H1 (cell line): ENCODE measurements at regions not wholly inside any gene's neighbourhood (a gene's known extent, or its start where the extent isn't known, plus 50 kb on each side); places are given as distances from the start of the nearest gene placed in this dataset.

Experiments used
- CEBPB ChIP-seq: IDR thresholded peaks from 2 replicates; pipeline ENCODE4 v1.6.1; 2012; ENCODE audit warnings: low read depth, low read length
- CHD2 ChIP-seq: IDR thresholded peaks from 2 replicates; pipeline ENCODE4 v1.6.1; 2012; ENCODE audit warnings: low read length, improper control_type of control experiment
- CREB1 ChIP-seq: IDR thresholded peaks from 2 replicates; pipeline ENCODE4 v1.6.1; 2012; ENCODE audit warnings: inconsistent platforms
- CTBP2 ChIP-seq: IDR thresholded peaks from 2 replicates; pipeline ENCODE4 v1.7.0; 2011; ENCODE audit warnings: borderline replicate concordance, mild to moderate bottlenecking, moderate library complexity, mixed read lengths, low read length; ENCODE audit not compliant: insufficient read depth, insufficient read length
- EP300 ChIP-seq, 2 experiments: IDR thresholded peaks; 1 replicate in 1 of 2; 2 replicates in 1 of 2; pipeline ENCODE4 v1.6.1; 2011 to 2012; ENCODE audit warnings: low read depth in 2 of 2, low read length in 2 of 2, mild to moderate bottlenecking in 2 of 2, borderline replicate concordance in 1 of 2, inconsistent platforms in 1 of 2, moderate library complexity in 1 of 2
- FOSL1 ChIP-seq: IDR thresholded peaks from 2 replicates; pipeline ENCODE4 v1.6.1; 2011; ENCODE audit warnings: mild to moderate bottlenecking, low read depth, low read length, moderate library complexity; ENCODE audit not compliant: insufficient read depth
- JUND ChIP-seq: IDR thresholded peaks from 2 replicates; pipeline ENCODE4 v1.6.1; 2011; ENCODE audit warnings: mild to moderate bottlenecking, improper control_type of control experiment, low read length
- NRF1 ChIP-seq: IDR thresholded peaks from 2 replicates; pipeline ENCODE4 v1.6.1; 2011; ENCODE audit warnings: mild to moderate bottlenecking, low read depth, low read length, improper control_type of control experiment
- PHF8 ChIP-seq: fragments of 200-600 bp; sonication (generic); conservative IDR thresholded peaks from 2 replicates; pipeline ENCODE4 v1.7.1; 2012; ENCODE audit warnings: low read depth, mild to moderate bottlenecking, inconsistent platforms, low read length, moderate library complexity
- POLR2AphosphoS5 ChIP-seq: IDR thresholded peaks from 2 replicates; pipeline ENCODE4 v1.6.1; 2011; ENCODE audit warnings: low read depth, low read length
- RNF2 ChIP-seq: fragments of 200-900, 300-1000 bp; sonication (generic); IDR thresholded peaks from 2 replicates; pipeline ENCODE4 v1.7.1; 2016; ENCODE audit warnings: borderline replicate concordance, low read depth, mild to moderate bottlenecking, antibody characterized with exemption, low read length; ENCODE audit not compliant: poor library complexity, severe bottlenecking; ENCODE audit errors: missing control alignments
- SP4 ChIP-seq: IDR thresholded peaks from 2 replicates; pipeline ENCODE4 v1.6.1; 2012; ENCODE audit warnings: low read length, inconsistent platforms
- TCF12 ChIP-seq: IDR thresholded peaks from 2 replicates; pipeline ENCODE4 v1.6.1; 2011; ENCODE audit warnings: low read depth, mild to moderate bottlenecking, low read length

DNA sequence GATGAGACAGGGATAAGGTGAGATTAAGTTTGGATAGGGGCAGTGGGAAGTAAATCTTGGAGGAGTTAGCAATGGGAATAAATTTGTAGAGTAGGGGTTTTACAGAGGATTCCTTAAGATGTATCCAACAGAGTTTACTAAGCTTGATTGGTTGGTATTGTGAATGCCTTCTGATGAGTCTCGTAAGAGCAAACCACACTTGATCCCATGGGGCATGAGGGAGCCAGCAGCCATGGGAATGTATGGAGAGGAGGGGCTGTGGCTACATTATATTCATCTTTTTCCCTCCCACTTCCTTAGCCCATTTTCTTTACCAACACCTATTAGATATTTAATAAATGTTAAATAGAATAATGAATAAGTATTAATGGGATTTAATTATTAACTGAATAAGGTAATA lies 126.6 kb upstream of the NDST3 start (continued):
- TF ChIP-seq TCF12 (no peak), NRF1 (no peak), CEBPB (no peak), CHD2 (no peak), CREB1 (no peak), CTBP2 (no peak), JUND (no peak), POLR2AphosphoS5 (no peak), PHF8 (no peak), RNF2 (no peak), FOSL1 (no peak), EP300 (IDR thresholded peaks at IDR 0.05; ENCODE audit: borderline replicate concordance in 1 of 2, low read depth in 2 of 2, low read length in 2 of 2) (no peak), SP4 (no peak)
